Spleen (tissue), 3 donors: ENCODE measurements at regions not wholly inside any gene's neighbourhood (a gene's known extent, or its start where the extent isn't known, plus 50 kb on each side); places are given as distances from the start of the nearest gene placed in this dataset.

Source experiments
- POLR2A ChIP-seq, 3 donors: fragments of 450-650 bp; IDR thresholded peaks; one replicate each; pipeline ENCODE4 v1.5.1; 2017; ENCODE audit warnings: antibody characterized with exemption in 3 of 3, mild to moderate bottlenecking in 1 of 3
- POLR2AphosphoS5 ChIP-seq, 3 donors: sonication (generic); formaldehyde crosslinking; IDR thresholded peaks; one replicate each; pipeline ENCODE4 v1.5.1; 2017; ENCODE audit warnings: antibody characterized with exemption in 3 of 3

GRCh38 chr1:244191581-244191980 lies 140.5 kb downstream of the ZBTB18 start:
- TF ChIP-seq POLR2AphosphoS5 (IDR thresholded peaks at IDR 0.05) (no peak), POLR2A (IDR thresholded peaks at IDR 0.05) (no peak)
